ENCODE measurements at regions not wholly inside any gene's neighbourhood (a gene's known extent, or its start where the extent isn't known, plus 50 kb on each side); places are given as distances from the start of the nearest gene placed in this dataset.

DNA sequence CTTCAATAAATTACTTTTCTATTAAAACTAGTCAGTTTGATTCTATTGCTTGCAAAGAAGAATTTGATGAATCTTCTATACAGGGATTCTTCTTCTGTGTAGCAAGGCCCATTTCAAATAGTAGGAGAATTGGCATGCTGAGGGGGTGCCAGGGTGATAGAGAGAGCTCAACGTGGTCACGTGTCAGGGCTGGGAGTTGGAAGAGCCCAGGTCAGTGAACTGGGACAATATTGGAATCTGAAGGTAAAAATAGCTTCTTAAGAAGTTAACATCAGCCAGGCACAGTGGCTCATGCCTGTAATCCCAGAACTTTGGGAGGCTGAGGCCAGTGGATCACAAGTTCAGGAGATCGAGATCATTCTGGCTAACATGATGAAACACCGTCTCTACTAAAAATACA is 64.1 kb upstream of the TLE1 start:
- TF ChIP-seq SUZ12 (IDR thresholded peaks at IDR 0.05; ENCODE audit: extremely low read depth, insufficient read depth, insufficient read length) (no peak), ZNF274 (IDR thresholded peaks at IDR 0.05; ENCODE audit: low read depth, low read length) (no peak)

Data from NT2/D1 (cell line).